Lower lobe of right lung (tissue), 2 donors: ENCODE measurements at regions not wholly inside any gene's neighbourhood (a gene's known extent, or its start where the extent isn't known, plus 50 kb on each side); places are given as distances from the start of the nearest gene placed in this dataset.

ENCODE experiments used
- ATAC-seq, 2 donors: fragments of 200-7000 bp; cut with Tn5 transposase; one replicate each; pipeline ENCODE4 v1.9.1; 2020 to 2022; ENCODE audit warnings: mild to moderate bottlenecking in 2 of 2, moderate library complexity in 2 of 2
- DNase-seq: peaks from one replicate; pipeline ENCODE4 v3.0.0-alpha.2; 2020
- H3K27ac ChIP-seq: fragments of 200-600 bp; one replicate; pipeline ENCODE4 v1.8.0; 2022
- H3K27me3 ChIP-seq: fragments of 200-600 bp; one replicate; pipeline ENCODE4 v1.8.0; 2022; ENCODE audit warnings: low read depth
- H3K36me3 ChIP-seq: fragments of 200-600 bp; one replicate; pipeline ENCODE4 v1.8.0; 2022; ENCODE audit warnings: mild to moderate bottlenecking
- H3K4me1 ChIP-seq: fragments of 200-600 bp; one replicate; pipeline ENCODE4 v1.8.0; 2022
- H3K4me3 ChIP-seq: fragments of 200-600 bp; one replicate; pipeline ENCODE4 v1.8.0; 2022; ENCODE audit warnings: mild to moderate bottlenecking
- H3K9me3 ChIP-seq: fragments of 200-600 bp; one replicate; pipeline ENCODE4 v1.8.0; 2022
- intact Hi-C: fragments of 100-400 bp; cut with DNase I; formaldehyde crosslinking; loops from one replicate; pipeline ENCODE4 v1.11.0; 2022
- TF ChIP-seq, protein P1 (sequence below): fragments of 200-600 bp; IDR thresholded peaks from one replicate; pipeline ENCODE4 v1.8.0; 2022; ENCODE audit warnings: antibody characterized with exemption, mild to moderate bottlenecking
- donor health status: DM: no; HTN: yes; CAD: no; lungs with severe emphysema.

- H3K4me1 ChIP-seq: no peaks in the 10 kb centered on the region
- no peak overlapping the region for H3K4me3 ChIP-seq
- intact Hi-C loops: no loop called here
- no peaks in the 10 kb centered on the region for H3K27me3 ChIP-seq
- TF ChIP-seq, protein P1, sequence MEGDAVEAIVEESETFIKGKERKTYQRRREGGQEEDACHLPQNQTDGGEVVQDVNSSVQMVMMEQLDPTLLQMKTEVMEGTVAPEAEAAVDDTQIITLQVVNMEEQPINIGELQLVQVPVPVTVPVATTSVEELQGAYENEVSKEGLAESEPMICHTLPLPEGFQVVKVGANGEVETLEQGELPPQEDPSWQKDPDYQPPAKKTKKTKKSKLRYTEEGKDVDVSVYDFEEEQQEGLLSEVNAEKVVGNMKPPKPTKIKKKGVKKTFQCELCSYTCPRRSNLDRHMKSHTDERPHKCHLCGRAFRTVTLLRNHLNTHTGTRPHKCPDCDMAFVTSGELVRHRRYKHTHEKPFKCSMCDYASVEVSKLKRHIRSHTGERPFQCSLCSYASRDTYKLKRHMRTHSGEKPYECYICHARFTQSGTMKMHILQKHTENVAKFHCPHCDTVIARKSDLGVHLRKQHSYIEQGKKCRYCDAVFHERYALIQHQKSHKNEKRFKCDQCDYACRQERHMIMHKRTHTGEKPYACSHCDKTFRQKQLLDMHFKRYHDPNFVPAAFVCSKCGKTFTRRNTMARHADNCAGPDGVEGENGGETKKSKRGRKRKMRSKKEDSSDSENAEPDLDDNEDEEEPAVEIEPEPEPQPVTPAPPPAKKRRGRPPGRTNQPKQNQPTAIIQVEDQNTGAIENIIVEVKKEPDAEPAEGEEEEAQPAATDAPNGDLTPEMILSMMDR: no peak
- no peaks in the 10 kb centered on the region for H3K9me3 ChIP-seq
- no peak overlapping the region for H3K27ac ChIP-seq
- DNase-seq: no peak
- H3K36me3 ChIP-seq: no peaks in the 10 kb centered on the region
- no peak for ATAC-seq
Measured at GRCh38 chr2:105636109-105636740, 108.5 kb upstream of the NCK2 start.

GRCh38 chr2:105635564-105635963, 109.1 kb upstream of the NCK2 start:
- no peaks in the 10 kb centered on the region for H3K27me3 ChIP-seq

DNA sequence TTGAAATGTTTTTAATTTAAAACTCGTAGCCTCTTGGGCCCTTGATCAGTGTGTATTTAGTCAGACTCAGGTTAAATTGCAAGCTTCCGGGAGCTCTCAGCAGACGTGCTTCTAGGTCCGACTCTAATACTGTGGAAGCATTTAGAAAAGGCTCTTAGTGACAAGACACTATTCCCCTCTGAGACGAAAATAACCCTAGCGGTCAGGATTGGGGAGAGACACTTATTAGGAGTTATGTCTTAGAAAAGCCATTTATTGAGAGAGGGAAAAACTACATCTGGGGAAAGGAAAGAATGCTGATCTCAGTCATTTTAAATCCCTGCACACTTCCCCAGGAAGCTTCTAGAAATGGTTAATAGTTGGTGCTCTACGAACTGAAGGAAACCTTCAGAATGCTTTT, 110.5 kb upstream of the NCK2 start:
- TF ChIP-seq, protein P1: no peak
- Histone ChIP-seq H3K36me3 (no peaks in the 10 kb centered on the region), H3K4me3 (no peak overlapping the region), H3K9me3 (no peaks in the 10 kb centered on the region), H3K4me1 (no peaks in the 10 kb centered on the region), H3K27ac (no peak overlapping the region), H3K27me3 (no peaks in the 10 kb centered on the region)
- intact Hi-C loops: no loop called here
- no peak for DNase-seq
- no peak for ATAC-seq

More at GRCh38 chr2:105635564-105635963, 109.1 kb upstream of the NCK2 start:
- DNase-seq (no peak), ATAC-seq (peak in 1 of 2 donors; percentile 29)
- TF ChIP-seq, protein P1: no peak
- no peaks in the 10 kb centered on the region for H3K9me3 ChIP-seq
- intact Hi-C loops: no loop called here
- H3K27ac ChIP-seq: no peak overlapping the region
- no peaks in the 10 kb centered on the region for H3K36me3 ChIP-seq
- no peak overlapping the region for H3K4me3 ChIP-seq
- no peaks in the 10 kb centered on the region for H3K4me1 ChIP-seq

- intact Hi-C loops: no loop called here
- no peaks in the 10 kb centered on the region for H3K36me3 ChIP-seq
- H3K9me3 ChIP-seq: no peaks in the 10 kb centered on the region
- no peak overlapping the region for H3K4me3 ChIP-seq
- no peaks in the 10 kb centered on the region for H3K4me1 ChIP-seq
- TF ChIP-seq, protein P1: no peak
- DNase-seq (no peak), ATAC-seq (no peak)
- no peaks in the 10 kb centered on the region for H3K27me3 ChIP-seq
- no peak overlapping the region for H3K27ac ChIP-seq
Measured at GRCh38 chr2:105631922-105632321, 112.8 kb upstream of the NCK2 start.

- no peak overlapping the region for H3K27ac ChIP-seq
- no peak overlapping the region for H3K4me3 ChIP-seq
- ATAC-seq: no peak
- no peak for DNase-seq
- no peaks in the 10 kb centered on the region for H3K27me3 ChIP-seq
- TF ChIP-seq, protein P1: no peak
- no peaks in the 10 kb centered on the region for H3K4me1 ChIP-seq
- no peaks in the 10 kb centered on the region for H3K9me3 ChIP-seq
- intact Hi-C loops: no loop called here
- H3K36me3 ChIP-seq: no peaks in the 10 kb centered on the region
Measured at GRCh38 chr2:105631011-105631410, 113.7 kb upstream of the NCK2 start.
